ENCODE measurements at regions not wholly inside any gene's neighbourhood (a gene's known extent, or its start where the extent isn't known, plus 50 kb on each side); places are given as distances from the start of the nearest gene placed in this dataset.

GRCh38 chr2:129428086-129428660, 551.3 kb upstream of the RAB6C start:
- no peak for DNase-seq (ENCODE audit: low read depth)
- no peak overlapping the region for H3K4me3 ChIP-seq (ENCODE audit: low read length)
- no peak for TF ChIP-seq CTCF (conservative IDR thresholded peaks at IDR 0.05; ENCODE audit: low read length)

DNA sequence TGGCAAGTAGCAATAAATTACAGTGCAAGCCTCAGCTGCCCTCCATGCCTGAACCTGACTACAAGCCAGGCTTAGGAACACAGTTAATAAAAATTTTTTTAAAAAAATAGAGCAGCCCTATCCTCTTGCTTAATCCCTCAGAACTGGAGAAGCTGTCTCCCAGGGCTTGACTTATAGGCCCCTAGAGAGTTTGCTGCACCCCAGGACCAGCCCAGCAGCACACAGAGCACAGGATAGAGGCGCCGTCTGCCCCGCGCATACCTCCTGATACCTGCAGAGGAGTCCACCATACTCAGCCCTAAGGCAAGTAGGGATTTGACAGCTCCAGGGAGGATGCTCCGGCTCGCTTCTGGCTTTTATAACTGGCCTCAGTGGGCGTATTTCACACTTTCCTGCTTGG, 548.6 kb upstream of the RAB6C start:
- no peak for TF ChIP-seq CTCF (conservative IDR thresholded peaks at IDR 0.05; ENCODE audit: low read length)
- H3K4me3 ChIP-seq (ENCODE audit: low read length) = no peak overlapping the region
- no peak for DNase-seq (ENCODE audit: low read depth)

DNA sequence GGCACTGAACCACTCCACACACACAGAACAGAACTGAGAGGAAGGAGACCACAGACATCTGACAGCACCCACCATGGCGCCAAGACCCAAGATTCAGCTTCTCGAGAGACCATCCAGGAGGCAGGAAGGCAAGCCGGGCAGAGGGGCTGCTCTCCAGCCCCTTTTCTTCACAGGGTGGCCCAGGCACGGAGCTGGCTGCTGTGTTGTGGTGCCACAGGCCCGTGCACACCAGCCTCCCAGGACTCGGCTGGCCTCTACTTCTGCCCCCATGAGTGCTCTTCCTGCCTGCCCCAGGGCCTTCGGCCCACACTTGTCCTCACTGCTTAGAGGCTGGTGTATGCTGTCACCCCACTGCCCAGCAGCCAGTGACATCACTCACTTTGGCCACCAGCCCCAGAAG, 547.6 kb upstream of the RAB6C start:
- no peak for DNase-seq (ENCODE audit: low read depth)
- H3K4me3 ChIP-seq (ENCODE audit: low read length) = no peak overlapping the region
- TF ChIP-seq CTCF (conservative IDR thresholded peaks at IDR 0.05; ENCODE audit: low read length) = no peak

DNA sequence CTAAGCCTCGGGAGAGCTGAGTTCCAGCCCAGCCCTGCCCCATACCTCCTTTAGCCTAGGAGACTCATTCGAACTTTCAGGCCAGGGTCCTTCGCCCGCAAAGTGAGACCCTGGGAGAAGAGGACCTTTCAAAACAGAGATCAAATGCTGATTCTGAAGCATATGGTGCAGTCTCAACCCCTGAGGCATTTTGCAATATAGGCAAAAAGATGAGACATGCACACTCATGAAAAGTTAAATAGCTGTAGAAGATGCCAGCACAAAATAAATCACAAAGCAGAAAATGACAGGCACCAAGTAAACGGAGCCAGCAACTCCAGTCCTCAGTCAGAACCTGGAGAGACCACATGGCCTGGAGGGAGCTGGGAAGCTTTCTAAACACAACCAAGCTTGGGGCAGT, 542.7 kb upstream of the RAB6C start:
- no peak overlapping the region for H3K4me3 ChIP-seq (ENCODE audit: low read length)
- no peak for TF ChIP-seq CTCF (conservative IDR thresholded peaks at IDR 0.05; ENCODE audit: low read length)
- DNase-seq (ENCODE audit: low read depth) = no peak

DNA sequence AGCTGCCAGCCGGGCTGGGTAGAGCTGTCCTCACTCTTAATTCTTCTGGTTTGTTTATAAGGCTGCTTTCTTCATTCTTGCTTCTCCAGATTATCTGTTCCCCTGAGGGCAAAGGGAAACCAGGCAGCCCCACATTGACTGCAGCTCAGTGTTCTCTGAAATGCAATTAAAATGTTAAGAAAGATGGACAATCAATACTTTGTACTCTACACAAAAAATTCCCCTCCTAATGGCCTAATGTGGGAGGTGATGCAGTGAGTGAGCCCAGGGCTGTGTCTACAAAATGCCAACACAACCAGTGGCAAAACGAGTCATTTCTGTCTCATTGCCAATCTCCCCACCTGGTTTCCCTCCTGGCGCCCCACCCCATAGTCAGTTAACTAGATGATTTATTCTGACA, 541.7 kb upstream of the RAB6C start:
- no peak for DNase-seq (ENCODE audit: low read depth)
- no peak for TF ChIP-seq CTCF (conservative IDR thresholded peaks at IDR 0.05; ENCODE audit: low read length)
- no peak overlapping the region for H3K4me3 ChIP-seq (ENCODE audit: low read length)

DNA sequence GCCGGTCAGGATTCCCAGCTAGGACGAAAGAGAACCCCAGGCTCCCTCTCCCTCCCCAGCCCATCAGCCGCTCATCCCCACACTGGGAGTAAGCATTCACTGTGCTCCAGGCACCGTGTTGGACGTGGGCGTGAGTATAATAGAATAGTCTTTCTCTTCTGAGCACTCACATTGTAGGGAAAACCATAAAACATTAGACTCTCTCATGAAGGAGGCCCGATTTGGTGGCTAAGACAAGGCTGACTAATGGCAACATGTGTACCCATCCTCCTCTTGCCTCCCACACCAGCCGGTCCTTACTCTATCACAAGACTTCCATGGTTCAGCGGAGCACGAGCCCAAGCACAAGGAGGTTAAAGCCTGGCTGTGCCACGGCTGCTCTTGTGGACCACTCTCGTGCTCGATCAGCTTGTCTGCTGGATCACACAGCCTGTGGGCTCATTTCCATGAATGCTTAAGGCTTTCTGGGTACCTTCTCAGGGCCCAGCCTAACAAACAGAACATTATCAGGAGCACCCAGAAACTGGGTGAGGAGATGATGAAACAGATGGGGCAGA, 540.9 kb upstream of the RAB6C start:
- no peak for DNase-seq (ENCODE audit: low read depth)
- no peak overlapping the region for H3K4me3 ChIP-seq (ENCODE audit: low read length)
- TF ChIP-seq CTCF (conservative IDR thresholded peaks at IDR 0.05; ENCODE audit: low read length) = no peak

- DNase-seq (ENCODE audit: low read depth) = no peak
Observed at GRCh38 chr2:129439406-129440302, 539.8 kb upstream of the RAB6C start.

More at GRCh38 chr2:129439406-129440302, 539.8 kb upstream of the RAB6C start:
- no peak for TF ChIP-seq CTCF (conservative IDR thresholded peaks at IDR 0.05; ENCODE audit: low read length)
- no peak overlapping the region for H3K4me3 ChIP-seq (ENCODE audit: low read length)

Data from AG10803 (cell line).